ENCODE measurements at regions not wholly inside any gene's neighbourhood (a gene's known extent, or its start where the extent isn't known, plus 50 kb on each side); places are given as distances from the start of the nearest gene placed in this dataset.

DNA sequence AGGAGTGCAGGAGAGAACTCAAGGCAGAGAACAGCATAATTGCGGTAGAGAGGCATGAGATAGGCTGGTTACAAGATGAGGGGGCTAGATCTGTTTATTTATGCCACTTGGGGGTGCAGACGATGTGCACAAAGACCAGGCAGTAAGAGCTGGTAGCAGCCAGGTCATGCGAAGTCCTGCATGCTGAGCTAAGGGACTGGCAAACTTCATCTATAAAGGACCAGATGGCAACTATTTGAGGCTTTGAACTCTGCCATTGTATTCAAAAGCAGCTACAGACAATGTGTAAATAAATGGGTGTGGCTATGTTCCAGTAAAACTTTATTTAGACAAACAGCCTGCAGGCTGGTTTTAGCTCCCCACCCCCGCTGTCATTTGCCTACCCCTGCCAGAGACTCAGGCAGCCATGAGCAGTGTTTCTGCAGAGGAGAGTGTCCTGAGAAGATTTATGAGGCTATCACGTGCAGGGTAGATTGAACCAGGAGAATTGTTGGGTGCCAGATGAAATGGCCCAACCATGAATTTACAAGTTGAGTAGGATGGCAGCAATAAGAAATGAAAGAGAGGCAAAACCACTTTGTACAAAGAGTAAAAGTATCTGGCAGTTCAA is 253.4 kb upstream of the MOCS1 start:
- CTCF ChIA-PET: no interaction called here
- no peaks in the 10 kb centered on the region for H3K4me1 Mint-ChIP-seq
- DNase-seq (no peak), ATAC-seq (no peak)
- H3K27ac Mint-ChIP-seq: no peak overlapping the region
- H3K36me3 Mint-ChIP-seq: no peaks in the 10 kb centered on the region
- peaks cover 7% of the 10 kb centered on the region for H3K9me3 Mint-ChIP-seq (ENCODE audit: low read depth)
- no peak overlapping the region for H3K4me3 Mint-ChIP-seq
- H3K27me3 Mint-ChIP-seq: no peaks in the 10 kb centered on the region

- Mint-ChIP-seq H3K27me3 (no peaks in the 10 kb centered on the region), H3K9me3 (ENCODE audit: low read depth) (peaks cover 7% of the 10 kb centered on the region), H3K27ac (no peak overlapping the region), H3K36me3 (no peaks in the 10 kb centered on the region), H3K4me3 (no peak overlapping the region), H3K4me1 (no peaks in the 10 kb centered on the region)
- CTCF ChIA-PET: no interaction called here
- DNase-seq (no peak), ATAC-seq (no peak)
Observed at GRCh38 chr6:40185486-40185885, 251.2 kb upstream of the MOCS1 start.

DNA sequence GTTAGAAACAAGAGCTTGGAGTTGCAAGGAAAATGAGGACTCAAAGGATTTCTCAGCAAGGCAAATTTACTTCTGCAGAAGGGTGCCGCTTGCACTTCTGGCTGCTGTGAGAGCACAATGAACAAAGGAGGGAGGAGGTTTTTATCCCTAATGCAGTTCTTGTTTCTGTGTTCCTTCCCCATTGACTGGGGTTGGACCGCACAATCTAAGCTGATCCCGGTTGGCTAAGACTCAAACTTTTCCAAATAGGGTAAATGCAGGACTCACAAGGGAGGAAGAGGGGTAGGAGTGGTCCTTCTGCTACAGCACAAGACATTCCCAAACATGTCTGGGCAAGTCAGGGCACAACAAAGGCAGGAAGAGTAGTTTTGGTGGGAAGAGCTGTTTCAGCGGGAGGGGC is 249.6 kb upstream of the MOCS1 start:
- DNase-seq (no peak), ATAC-seq (no peak)
- H3K27ac Mint-ChIP-seq: no peak overlapping the region
- CTCF ChIA-PET: no interaction called here
- no peak overlapping the region for H3K4me3 Mint-ChIP-seq
- H3K4me1 Mint-ChIP-seq: no peaks in the 10 kb centered on the region
- H3K27me3 Mint-ChIP-seq: no peaks in the 10 kb centered on the region
- no peaks in the 10 kb centered on the region for H3K36me3 Mint-ChIP-seq
- peaks cover 7% of the 10 kb centered on the region for H3K9me3 Mint-ChIP-seq (ENCODE audit: low read depth)

DNA sequence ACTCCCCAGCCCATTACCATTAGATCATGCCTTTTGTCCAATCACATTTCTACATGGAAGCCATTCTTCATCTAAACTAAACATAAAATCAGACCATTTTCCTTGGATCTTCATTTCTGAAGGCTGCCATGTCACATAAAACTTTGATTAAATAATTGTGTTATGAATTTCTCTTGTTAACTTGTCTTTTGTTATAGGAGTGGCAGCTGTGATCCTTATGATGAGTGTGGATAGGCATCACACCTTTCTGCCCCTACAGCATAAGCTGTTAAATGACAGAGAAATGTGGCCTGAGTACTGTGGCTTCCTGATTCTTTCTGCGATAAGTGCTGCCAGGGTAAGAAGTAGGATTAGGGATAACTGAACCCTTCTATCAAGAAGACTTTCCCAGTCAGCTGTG is 247.1 kb upstream of the MOCS1 start:
- Mint-ChIP-seq H3K9me3 (ENCODE audit: low read depth) (peaks cover 7% of the 10 kb centered on the region), H3K36me3 (no peaks in the 10 kb centered on the region), H3K4me1 (no peaks in the 10 kb centered on the region), H3K27me3 (no peaks in the 10 kb centered on the region), H3K27ac (no peak overlapping the region), H3K4me3 (no peak overlapping the region)
- CTCF ChIA-PET: no interaction called here
- ATAC-seq (no peak), DNase-seq (no peak)

DNA sequence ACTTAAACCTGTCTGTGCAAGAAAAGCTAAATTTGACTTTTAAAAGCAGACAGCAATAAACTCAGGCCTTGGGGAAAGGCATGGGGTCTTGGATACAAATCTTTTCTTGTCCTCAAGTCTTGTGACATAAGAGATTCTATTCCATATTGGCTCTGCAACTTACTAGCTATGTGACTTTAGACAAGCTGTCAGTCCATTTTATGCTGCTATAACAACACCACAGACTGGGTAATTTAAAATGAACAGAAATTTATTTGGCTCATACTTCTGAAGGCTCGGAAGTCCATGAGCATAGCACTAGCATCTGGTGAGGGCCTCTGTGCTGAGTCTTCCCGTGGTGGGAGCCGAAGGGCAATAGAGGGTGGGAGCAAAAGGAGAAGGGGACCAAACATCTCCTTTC is 246.0 kb upstream of the MOCS1 start:
- CTCF ChIA-PET: no interaction called here

GRCh38 chr6:40179496-40179895 is 245.2 kb upstream of the MOCS1 start:
- ATAC-seq: no peak
- peaks cover 7% of the 10 kb centered on the region for H3K9me3 Mint-ChIP-seq (ENCODE audit: low read depth)

More for the DNA sequence above, 246.0 kb upstream of the MOCS1 start:
- no peak overlapping the region for H3K27ac Mint-ChIP-seq
- no peak overlapping the region for H3K4me3 Mint-ChIP-seq
- peaks cover 3% of the 10 kb centered on the region for H3K27me3 Mint-ChIP-seq
- no peak for ATAC-seq
- no peak for DNase-seq
- peaks cover 7% of the 10 kb centered on the region for H3K9me3 Mint-ChIP-seq (ENCODE audit: low read depth)
- H3K36me3 Mint-ChIP-seq: no peaks in the 10 kb centered on the region
- H3K4me1 Mint-ChIP-seq: no peaks in the 10 kb centered on the region

GRCh38 chr6:40177598-40177997 is 243.3 kb upstream of the MOCS1 start:
- no peaks in the 10 kb centered on the region for H3K4me1 Mint-ChIP-seq
- no peaks in the 10 kb centered on the region for H3K9me3 Mint-ChIP-seq (ENCODE audit: low read depth)
- no peak overlapping the region for H3K27ac Mint-ChIP-seq
- ATAC-seq (no peak), DNase-seq (no peak)
- CTCF ChIA-PET: no interaction called here
- no peaks in the 10 kb centered on the region for H3K36me3 Mint-ChIP-seq
- no peak overlapping the region for H3K4me3 Mint-ChIP-seq
- peaks cover 3% of the 10 kb centered on the region for H3K27me3 Mint-ChIP-seq

More at GRCh38 chr6:40179496-40179895, 245.2 kb upstream of the MOCS1 start:
- H3K4me1 Mint-ChIP-seq: no peaks in the 10 kb centered on the region
- CTCF ChIA-PET: no interaction called here
- peaks cover 3% of the 10 kb centered on the region for H3K27me3 Mint-ChIP-seq
- no peak for DNase-seq
- H3K36me3 Mint-ChIP-seq: no peaks in the 10 kb centered on the region
- no peak overlapping the region for H3K27ac Mint-ChIP-seq
- no peak overlapping the region for H3K4me3 Mint-ChIP-seq

GRCh38 chr6:40176152-40176551 is 241.9 kb upstream of the MOCS1 start:
- Mint-ChIP-seq H3K9me3 (ENCODE audit: low read depth) (no peaks in the 10 kb centered on the region), H3K36me3 (no peaks in the 10 kb centered on the region), H3K27ac (no peak overlapping the region), H3K4me1 (no peaks in the 10 kb centered on the region), H3K27me3 (peaks cover 3% of the 10 kb centered on the region), H3K4me3 (no peak overlapping the region)
- DNase-seq: no peak
- CTCF ChIA-PET: no interaction called here
- no peak for ATAC-seq

DNA sequence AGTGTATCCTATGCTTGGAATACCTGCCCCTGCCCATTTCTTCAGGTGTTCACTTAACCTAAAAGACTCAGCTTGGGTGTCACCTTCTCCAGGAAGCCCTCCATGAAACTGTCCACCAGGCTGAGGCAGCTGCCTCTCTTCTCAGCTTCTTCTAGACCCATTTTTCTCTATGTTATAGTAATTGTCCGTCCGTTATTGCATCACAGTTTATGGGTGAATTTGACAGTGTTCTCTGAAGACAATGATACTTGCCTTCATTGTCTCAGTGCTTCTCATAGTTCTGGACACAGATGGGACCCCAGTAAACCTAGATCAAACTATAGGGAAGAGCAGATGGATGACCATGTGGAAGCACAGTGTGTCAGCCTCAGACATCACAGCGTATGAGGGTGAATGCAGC is 238.0 kb upstream of the MOCS1 start:
- H3K27me3 Mint-ChIP-seq: peaks cover 3% of the 10 kb centered on the region
- H3K36me3 Mint-ChIP-seq: no peaks in the 10 kb centered on the region
- no peak overlapping the region for H3K27ac Mint-ChIP-seq
- CTCF ChIA-PET: no interaction called here
- no peaks in the 10 kb centered on the region for H3K9me3 Mint-ChIP-seq (ENCODE audit: low read depth)
- no peaks in the 10 kb centered on the region for H3K4me1 Mint-ChIP-seq
- H3K4me3 Mint-ChIP-seq: no peak overlapping the region
- ATAC-seq (no peak), DNase-seq (no peak)

- H3K4me1 Mint-ChIP-seq: no peaks in the 10 kb centered on the region
- no peaks in the 10 kb centered on the region for H3K9me3 Mint-ChIP-seq (ENCODE audit: low read depth)
- CTCF ChIA-PET: no interaction called here
- ATAC-seq (no peak), DNase-seq (no peak)
- H3K36me3 Mint-ChIP-seq: no peaks in the 10 kb centered on the region
- peaks cover 3% of the 10 kb centered on the region for H3K27me3 Mint-ChIP-seq
- no peak overlapping the region for H3K27ac Mint-ChIP-seq
- H3K4me3 Mint-ChIP-seq: no peak overlapping the region
Observed at GRCh38 chr6:40171343-40171742, 237.1 kb upstream of the MOCS1 start.

GRCh38 chr6:40170856-40171255 is 236.6 kb upstream of the MOCS1 start:
- Mint-ChIP-seq H3K36me3 (no peaks in the 10 kb centered on the region), H3K27ac (no peak overlapping the region), H3K4me1 (no peaks in the 10 kb centered on the region), H3K9me3 (ENCODE audit: low read depth) (no peaks in the 10 kb centered on the region), H3K27me3 (no peaks in the 10 kb centered on the region), H3K4me3 (no peak overlapping the region)
- no peak for DNase-seq
- CTCF ChIA-PET: no interaction called here
- no peak for ATAC-seq

GRCh38 chr6:40169878-40170277 is 235.6 kb upstream of the MOCS1 start:
- Mint-ChIP-seq H3K27me3 (no peaks in the 10 kb centered on the region), H3K36me3 (no peaks in the 10 kb centered on the region), H3K9me3 (ENCODE audit: low read depth) (no peaks in the 10 kb centered on the region), H3K27ac (no peak overlapping the region), H3K4me1 (no peaks in the 10 kb centered on the region), H3K4me3 (no peak overlapping the region)
- CTCF ChIA-PET: no interaction called here
- ATAC-seq (no peak), DNase-seq (no peak)

GRCh38 chr6:40166963-40167362 is 232.7 kb upstream of the MOCS1 start:
- H3K27ac Mint-ChIP-seq: no peak overlapping the region
- CTCF ChIA-PET: no interaction called here
- ATAC-seq: no peak
- H3K27me3 Mint-ChIP-seq: no peaks in the 10 kb centered on the region
- H3K9me3 Mint-ChIP-seq (ENCODE audit: low read depth): no peaks in the 10 kb centered on the region
- no peak for DNase-seq
- no peaks in the 10 kb centered on the region for H3K36me3 Mint-ChIP-seq
- H3K4me1 Mint-ChIP-seq: no peaks in the 10 kb centered on the region
- no peak overlapping the region for H3K4me3 Mint-ChIP-seq

- no peak for ATAC-seq
Observed at GRCh38 chr6:40165036-40165709, 230.9 kb upstream of the MOCS1 start.

More at GRCh38 chr6:40165036-40165709, 230.9 kb upstream of the MOCS1 start:
- no peaks in the 10 kb centered on the region for H3K36me3 Mint-ChIP-seq
- H3K27me3 Mint-ChIP-seq: no peaks in the 10 kb centered on the region
- no peak overlapping the region for H3K27ac Mint-ChIP-seq
- CTCF ChIA-PET: no interaction called here
- DNase-seq: no peak
- no peaks in the 10 kb centered on the region for H3K4me1 Mint-ChIP-seq
- no peak overlapping the region for H3K4me3 Mint-ChIP-seq
- no peaks in the 10 kb centered on the region for H3K9me3 Mint-ChIP-seq (ENCODE audit: low read depth)

Measured in activated CD8-positive, alpha-beta memory T cell treated with anti-CD3 and anti-CD28 coated beads, Interleukin-2, amount 10 ng/mL, durations not matched to agents 7 days and 5 days (primary cell).